SK-N-DZ (cell line): ENCODE measurements at regions not wholly inside any gene's neighbourhood (a gene's known extent, or its start where the extent isn't known, plus 50 kb on each side); places are given as distances from the start of the nearest gene placed in this dataset.

ENCODE experiments used
- DNase-seq: peaks from one replicate; pipeline ENCODE4 v3.0.0-alpha.2; 2015; ENCODE audit warnings: low spot score

- no peak for DNase-seq
Observed at GRCh38 chr2:120425014-120425413, 79.1 kb downstream of the INHBB start.

- no peak for DNase-seq
Observed at GRCh38 chr2:120428748-120429147, 82.8 kb downstream of the INHBB start.

GRCh38 chr2:120429586-120430500 is 83.9 kb downstream of the INHBB start:
- DNase-seq, result no peak

- DNase-seq, result no peak
Observed at GRCh38 chr2:120430501-120430830, 84.5 kb downstream of the INHBB start.

GRCh38 chr2:120430957-120431356 is 85.0 kb downstream of the INHBB start:
- DNase-seq, result no peak

GRCh38 chr2:120431386-120432292 is 85.7 kb downstream of the INHBB start:
- no peak for DNase-seq

- no peak for DNase-seq
Observed at GRCh38 chr2:120432293-120432975, 86.5 kb downstream of the INHBB start.

GRCh38 chr2:120432976-120433815 is 87.3 kb downstream of the INHBB start:
- no peak for DNase-seq

- DNase-seq, result no peak
Observed at GRCh38 chr2:120433816-120434290, 87.9 kb downstream of the INHBB start.

GRCh38 chr2:120434492-120435308 is 88.8 kb downstream of the INHBB start:
- no peak for DNase-seq

- no peak for DNase-seq
Observed at GRCh38 chr2:120435671-120436459, 89.9 kb downstream of the INHBB start.

- DNase-seq, result no peak
Observed at GRCh38 chr2:120436460-120436739, 90.5 kb downstream of the INHBB start.

- DNase-seq, result no peak
Observed at GRCh38 chr2:120436885-120437603, 91.1 kb downstream of the INHBB start.

GRCh38 chr2:120437604-120438000 is 91.7 kb downstream of the INHBB start:
- no peak for DNase-seq

GRCh38 chr2:120438301-120439066 is 92.5 kb downstream of the INHBB start:
- no peak for DNase-seq

GRCh38 chr2:120439067-120439368 is 93.1 kb downstream of the INHBB start:
- no peak for DNase-seq

GRCh38 chr2:120439637-120440384 is 93.9 kb downstream of the INHBB start:
- no peak for DNase-seq
